Right lobe of liver (tissue), 6 donors: ENCODE measurements at regions not wholly inside any gene's neighbourhood (a gene's known extent, or its start where the extent isn't known, plus 50 kb on each side); places are given as distances from the start of the nearest gene placed in this dataset.

Experiments used
- ATAC-seq, 4 donors: fragments of 200-7000 bp; cut with Tn5 transposase; one replicate each; pipeline ENCODE4 v1.9.1; 2020; ENCODE audit warnings: mild to moderate bottlenecking in 4 of 4, moderate library complexity in 4 of 4
- DNase-seq, 3 donors: peaks; one replicate each; pipeline ENCODE4 v3.0.0-alpha.2; 2020
- H3K27ac ChIP-seq, 3 donors: fragments of 200-600 bp; one replicate each; pipeline ENCODE4 v1.8.0; 2022
- H3K27me3 ChIP-seq, 2 donors: fragments of 200-600 bp; one replicate each; pipeline ENCODE4 v1.8.0; 2022
- H3K36me3 ChIP-seq, 4 donors: fragments of 200-600 bp; sonication (generic) in 1 of 4; one replicate each; pipeline versions ENCODE4 v1.5.1 to v1.8.0; 2017 to 2022; ENCODE audit warnings: control low read depth in 1 of 4
- H3K4me1 ChIP-seq, 4 donors: fragments of 200-600 bp; sonication (generic) in 1 of 4; one replicate each; pipeline versions ENCODE4 v1.5.1 to v1.8.0; 2017 to 2022; ENCODE audit warnings: control low read depth in 1 of 4
- H3K4me3 ChIP-seq, 3 donors: fragments of 200-600 bp; one replicate each; pipeline ENCODE4 v1.8.0; 2022
- H3K9me3 ChIP-seq, 4 donors: fragments of 200-600 bp; sonication (generic) in 1 of 4; one replicate each; pipeline versions ENCODE4 v1.5.1 to v1.8.0; 2017 to 2022; ENCODE audit warnings: control low read depth in 1 of 4
- CTCF ChIP-seq, 4 donors: fragments of 200-600 bp in 3 of 4; fragments of 450-650 bp in 1 of 4; IDR thresholded peaks; one replicate each; pipeline versions ENCODE4 v1.5.1 to v1.8.0; 2016 to 2022; ENCODE audit warnings: antibody characterized with exemption in 4 of 4, mild to moderate bottlenecking in 2 of 4
- POLR2A ChIP-seq: fragments of 450-650 bp; IDR thresholded peaks from one replicate; pipeline ENCODE4 v1.6.1; 2017; ENCODE audit warnings: antibody characterized with exemption, mild to moderate bottlenecking
- WGBS: methylation state at CpG from one replicate; pipeline ENCODE4 v1.1.6; 2018; ENCODE audit warnings: low coverage, low lambda C conversion rate; ENCODE audit not compliant: insufficient coverage; ENCODE audit errors: missing lambda C conversion rate; 5-methylcytosine and 5-hydroxymethylcytosine counted together
- intact Hi-C, 2 donors: fragments of 100-400 bp; cut with DNase I; formaldehyde crosslinking; loops; one replicate each; pipeline versions ENCODE4 v1.11.2 to v1.14.1; 2022
- donor health status: DM: no; HTN: yes; CAD: no.
- donor health status: DM: no; HTN: no; CAD: no.
- donor health status: DM: no; HTN: no; CAD: no.
- donor health status: DM: no; HTN: yes; CAD: no.
- donor health status: DM: no; HTN: yes; CAD: no.

GRCh38 chr14:98428483-98428994 lies 843.5 kb downstream of the BCL11B start:
- intact Hi-C loops, result no loop called here
- Histone ChIP-seq H3K27me3 (no peaks in the 10 kb centered on the region), H3K4me3 (no peak overlapping the region), H3K4me1 (no peaks in the 10 kb centered on the region), H3K36me3 (no peaks in the 10 kb centered on the region), H3K9me3 (no peaks in the 10 kb centered on the region), H3K27ac (no peak overlapping the region)
- WGBS, result 36% methylated on average over 2 of the region's 2 CpGs
- no peak for ATAC-seq
- no peak for TF ChIP-seq CTCF (IDR thresholded peaks at IDR 0.05)
- no peak for TF ChIP-seq POLR2A
- no peak for DNase-seq

DNA sequence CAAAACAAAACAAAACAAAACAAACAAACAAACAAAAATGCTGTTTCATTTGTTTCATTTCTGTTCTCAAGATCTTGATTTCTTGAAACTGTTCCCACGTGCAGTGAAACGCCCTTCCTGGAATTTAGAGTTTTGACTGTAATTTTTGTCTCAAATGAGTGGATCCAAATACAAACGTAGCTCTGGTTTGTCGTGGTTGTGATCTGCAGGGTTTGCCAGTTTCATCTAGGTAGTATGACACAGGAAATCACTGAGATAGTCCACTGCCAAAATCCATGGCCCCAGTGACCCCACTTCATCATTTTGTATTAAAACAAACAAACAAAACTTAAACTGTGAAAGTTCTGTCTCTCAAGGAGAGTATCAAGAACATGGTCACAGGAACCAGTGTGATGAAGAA lies 838.6 kb downstream of the BCL11B start:
- H3K27ac ChIP-seq, result no peak overlapping the region
- no peaks in the 10 kb centered on the region for H3K36me3 ChIP-seq
- TF ChIP-seq POLR2A (no peak), CTCF (IDR thresholded peaks at IDR 0.05) (no peak)
- ATAC-seq (no peak), DNase-seq (no peak)
- intact Hi-C loops, result no loop called here
- WGBS, result 25% methylated on average over 4 of the region's 4 CpGs
- H3K4me1 ChIP-seq, result no peaks in the 10 kb centered on the region
- no peaks in the 10 kb centered on the region for H3K9me3 ChIP-seq
- H3K27me3 ChIP-seq, result no peaks in the 10 kb centered on the region
- no peak overlapping the region for H3K4me3 ChIP-seq

GRCh38 chr14:98437113-98437512 lies 834.9 kb downstream of the BCL11B start:
- Histone ChIP-seq H3K27me3 (no peaks in the 10 kb centered on the region), H3K4me3 (no peak overlapping the region), H3K4me1 (no peaks in the 10 kb centered on the region), H3K27ac (no peak overlapping the region), H3K36me3 (no peaks in the 10 kb centered on the region), H3K9me3 (no peaks in the 10 kb centered on the region)
- WGBS, result 61% methylated on average over 2 of the region's 2 CpGs
- TF ChIP-seq CTCF (IDR thresholded peaks at IDR 0.05) (no peak), POLR2A (no peak)
- intact Hi-C loops, result no loop called here
- DNase-seq (no peak), ATAC-seq (no peak)

- WGBS, result 30% methylated on average over 2 of the region's 2 CpGs
- no peak for DNase-seq
- no peak for TF ChIP-seq CTCF (IDR thresholded peaks at IDR 0.05)
Observed at GRCh38 chr14:98444077-98444476, 827.9 kb downstream of the BCL11B start.

GRCh38 chr14:98445718-98446117 lies 826.3 kb downstream of the BCL11B start:
- no peak overlapping the region for H3K4me3 ChIP-seq
- no peaks in the 10 kb centered on the region for H3K27me3 ChIP-seq
- ATAC-seq, result no peak
- intact Hi-C loops, result no loop called here
- H3K27ac ChIP-seq, result no peak overlapping the region
- no peak for DNase-seq
- WGBS, result 38% methylated on average over 2 of the region's 2 CpGs
- no peaks in the 10 kb centered on the region for H3K4me1 ChIP-seq
- TF ChIP-seq CTCF (IDR thresholded peaks at IDR 0.05) (no peak), POLR2A (no peak)
- H3K36me3 ChIP-seq, result no peaks in the 10 kb centered on the region
- no peaks in the 10 kb centered on the region for H3K9me3 ChIP-seq

More at GRCh38 chr14:98444077-98444476, 827.9 kb downstream of the BCL11B start:
- no peaks in the 10 kb centered on the region for H3K9me3 ChIP-seq
- no peak overlapping the region for H3K4me3 ChIP-seq
- no peak for ATAC-seq
- no peaks in the 10 kb centered on the region for H3K4me1 ChIP-seq
- H3K36me3 ChIP-seq, result no peaks in the 10 kb centered on the region
- H3K27ac ChIP-seq, result no peak overlapping the region
- intact Hi-C loops, result no loop called here
- H3K27me3 ChIP-seq, result no peaks in the 10 kb centered on the region
